ENCODE measurements at regions not wholly inside any gene's neighbourhood (a gene's known extent, or its start where the extent isn't known, plus 50 kb on each side); places are given as distances from the start of the nearest gene placed in this dataset.

- no peak for TF ChIP-seq CTCF (IDR thresholded peaks at IDR 0.05; ENCODE audit: insufficient read depth, low read depth, low read length)
- TF ChIP-seq EZH2 (IDR thresholded peaks at IDR 0.05; ENCODE audit: insufficient read depth, low read length), result no peak
- peaks cover 23% of the 10 kb centered on the region for H3K4me1 Mint-ChIP-seq (ENCODE audit: low read depth, unreplicated experiment)
- H3K9ac ChIP-seq (ENCODE audit: low read length), result no peak overlapping the region
- no peaks in the 10 kb centered on the region for H3K79me2 ChIP-seq (ENCODE audit: insufficient read depth, low read length)
- H3K4me2 ChIP-seq (ENCODE audit: low read length), result no peak overlapping the region
- H3K9me3 ChIP-seq (ENCODE audit: insufficient read depth, low read depth, low read length), result no peaks in the 10 kb centered on the region
- DNase-seq (ENCODE audit: low read depth) (no peak), FAIRE-seq (no peak)
- no peaks in the 10 kb centered on the region for H4K20me1 ChIP-seq (ENCODE audit: insufficient read depth, low read length)
- H3K27me3 Mint-ChIP-seq (ENCODE audit: low read depth, unreplicated experiment), result no peaks in the 10 kb centered on the region
- peak overlapping the region; percentile 58 for H3K27ac Mint-ChIP-seq (ENCODE audit: unreplicated experiment)
- no peak overlapping the region for H3K4me3 ChIP-seq (ENCODE audit: insufficient read depth, low read depth, low read length)
- no peak overlapping the region for H2AFZ ChIP-seq (ENCODE audit: low read depth, low read length)
- no peak overlapping the region for H3K4me3 Mint-ChIP-seq (ENCODE audit: unreplicated experiment)
- no peaks in the 10 kb centered on the region for H3K9me3 Mint-ChIP-seq (ENCODE audit: unreplicated experiment)
- no peaks in the 10 kb centered on the region for H3K27me3 ChIP-seq (ENCODE audit: insufficient read depth, low read length)
- no peak overlapping the region for H3K27ac ChIP-seq (ENCODE audit: low read depth, low read length)
- H3K4me1 ChIP-seq (ENCODE audit: insufficient read depth, low read length), result peaks cover 16% of the 10 kb centered on the region
- H3K36me3 Mint-ChIP-seq (ENCODE audit: low read depth, unreplicated experiment), result no peaks in the 10 kb centered on the region
- H3K36me3 ChIP-seq (ENCODE audit: insufficient read depth, low read length), result no peaks in the 10 kb centered on the region
Observed at GRCh38 chr12:93106910-93107309, 177.8 kb upstream of the EEA1 start.

DNA sequence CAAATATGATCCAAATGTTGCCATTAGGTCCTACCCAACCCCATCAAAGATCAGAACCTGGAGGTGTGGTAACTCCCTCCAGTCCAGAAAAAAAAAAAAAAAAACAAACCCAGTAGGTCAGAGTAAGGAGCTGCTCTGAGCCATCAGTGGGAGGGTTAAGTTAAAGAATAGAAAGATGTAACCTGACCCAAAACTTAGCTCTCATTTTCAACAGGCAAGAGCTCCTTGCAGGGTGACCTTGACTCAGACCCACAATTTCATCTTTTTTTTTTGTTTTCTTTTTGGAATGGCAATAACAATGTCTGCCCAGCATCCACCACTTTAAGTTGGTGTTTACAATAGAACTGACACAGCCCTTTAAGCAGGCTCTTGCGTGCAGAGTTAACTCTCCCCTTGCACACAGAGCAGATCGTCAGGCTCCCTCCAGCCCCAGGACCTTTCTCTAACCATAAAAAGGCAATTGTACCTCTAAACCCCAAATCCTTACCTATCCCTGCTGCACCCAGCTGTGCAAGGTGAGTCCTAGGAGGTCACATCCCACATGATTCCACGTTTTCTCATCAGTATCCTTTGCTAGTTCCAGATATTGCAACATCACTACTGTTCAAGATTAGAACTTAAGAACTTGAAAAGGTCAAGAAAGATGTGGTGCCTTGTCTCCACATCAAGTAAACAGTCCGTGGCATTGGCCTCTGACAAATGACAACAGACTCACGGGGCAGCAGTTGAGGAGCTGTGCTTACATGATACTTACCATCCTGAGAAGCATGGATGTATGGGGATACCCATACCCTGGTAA, 178.6 kb upstream of the EEA1 start:
- Histone ChIP-seq H3K4me3 (ENCODE audit: insufficient read depth, low read depth, low read length) (no peak overlapping the region), H3K9ac (ENCODE audit: low read length) (no peak overlapping the region), H2AFZ (ENCODE audit: low read depth, low read length) (no peak overlapping the region), H4K20me1 (ENCODE audit: insufficient read depth, low read length) (no peaks in the 10 kb centered on the region), H3K27me3 (ENCODE audit: insufficient read depth, low read length) (no peaks in the 10 kb centered on the region), H3K4me1 (ENCODE audit: insufficient read depth, low read length) (peaks cover 16% of the 10 kb centered on the region), H3K36me3 (ENCODE audit: insufficient read depth, low read length) (no peaks in the 10 kb centered on the region), H3K27ac (ENCODE audit: low read depth, low read length) (no peak overlapping the region), H3K4me2 (ENCODE audit: low read length) (no peak overlapping the region), H3K79me2 (ENCODE audit: insufficient read depth, low read length) (no peaks in the 10 kb centered on the region), H3K9me3 (ENCODE audit: insufficient read depth, low read depth, low read length) (no peaks in the 10 kb centered on the region)
- Mint-ChIP-seq H3K4me1 (ENCODE audit: low read depth, unreplicated experiment) (peaks cover 23% of the 10 kb centered on the region), H3K9me3 (ENCODE audit: unreplicated experiment) (no peaks in the 10 kb centered on the region), H3K4me3 (ENCODE audit: unreplicated experiment) (no peak overlapping the region), H3K27ac (ENCODE audit: unreplicated experiment) (peak overlapping the region; percentile 58), H3K27me3 (ENCODE audit: low read depth, unreplicated experiment) (no peaks in the 10 kb centered on the region), H3K36me3 (ENCODE audit: low read depth, unreplicated experiment) (no peaks in the 10 kb centered on the region)
- FAIRE-seq (no peak), DNase-seq (ENCODE audit: low read depth) (no peak)
- TF ChIP-seq EZH2 (IDR thresholded peaks at IDR 0.05; ENCODE audit: insufficient read depth, low read length), result no peak
- no peak for TF ChIP-seq CTCF (IDR thresholded peaks at IDR 0.05; ENCODE audit: insufficient read depth, low read depth, low read length)

- Histone ChIP-seq H3K79me2 (ENCODE audit: insufficient read depth, low read length) (no peaks in the 10 kb centered on the region), H3K4me1 (ENCODE audit: insufficient read depth, low read length) (peaks cover 16% of the 10 kb centered on the region), H3K9me3 (ENCODE audit: insufficient read depth, low read depth, low read length) (no peaks in the 10 kb centered on the region), H4K20me1 (ENCODE audit: insufficient read depth, low read length) (no peaks in the 10 kb centered on the region), H3K4me2 (ENCODE audit: low read length) (peak overlapping the region; percentile 55), H2AFZ (ENCODE audit: low read depth, low read length) (no peak overlapping the region), H3K36me3 (ENCODE audit: insufficient read depth, low read length) (no peaks in the 10 kb centered on the region), H3K27ac (ENCODE audit: low read depth, low read length) (peak overlapping the region; percentile 13), H3K9ac (ENCODE audit: low read length) (peak overlapping the region; percentile 21), H3K4me3 (ENCODE audit: insufficient read depth, low read depth, low read length) (no peak overlapping the region), H3K27me3 (ENCODE audit: insufficient read depth, low read length) (no peaks in the 10 kb centered on the region)
- Mint-ChIP-seq H3K36me3 (ENCODE audit: low read depth, unreplicated experiment) (no peaks in the 10 kb centered on the region), H3K27ac (ENCODE audit: unreplicated experiment) (no peak overlapping the region), H3K27me3 (ENCODE audit: low read depth, unreplicated experiment) (no peaks in the 10 kb centered on the region), H3K4me3 (ENCODE audit: unreplicated experiment) (no peak overlapping the region), H3K9me3 (ENCODE audit: unreplicated experiment) (no peaks in the 10 kb centered on the region), H3K4me1 (ENCODE audit: low read depth, unreplicated experiment) (peaks cover 28% of the 10 kb centered on the region)
- FAIRE-seq (no peak), DNase-seq (ENCODE audit: low read depth) (no peak)
- TF ChIP-seq CTCF (IDR thresholded peaks at IDR 0.05; ENCODE audit: insufficient read depth, low read depth, low read length), result no peak
- TF ChIP-seq EZH2 (IDR thresholded peaks at IDR 0.05; ENCODE audit: insufficient read depth, low read length), result no peak
Observed at GRCh38 chr12:93108985-93109384, 179.9 kb upstream of the EEA1 start.

Data from astrocyte (in vitro differentiated cells and primary cell).